MM.1S (cell line): ENCODE measurements at regions not wholly inside any gene's neighbourhood (a gene's known extent, or its start where the extent isn't known, plus 50 kb on each side); places are given as distances from the start of the nearest gene placed in this dataset.

Experiments
- DNase-seq: peaks from one replicate; pipeline ENCODE4 v3.0.0-alpha.2; 2015
- H2AFZ ChIP-seq: fragments of 300-600 bp; sonication (generic); 2 replicates; pipeline ENCODE4 v1.6.0; 2016; ENCODE audit warnings: antibody characterized with exemption, low read length
- H3F3A ChIP-seq: fragments of 300-600 bp; sonication (generic); 2 replicates; pipeline ENCODE4 v1.6.1; 2016; ENCODE audit warnings: mild to moderate bottlenecking, antibody characterized with exemption, low read length, moderate library complexity, mixed read lengths; ENCODE audit not compliant: insufficient read depth
- H3K27ac ChIP-seq: fragments of 300-600 bp; sonication (generic); 2 replicates; pipeline ENCODE4 v1.5.1; 2016; ENCODE audit warnings: mild to moderate bottlenecking, low read length
- H3K27me3 ChIP-seq: fragments of 300-600 bp; sonication (generic); replicated peaks from 2 replicates; pipeline ENCODE4 v1.6.0; 2016; ENCODE audit warnings: low read length; ENCODE audit not compliant: insufficient read depth
- H3K36me3 ChIP-seq: fragments of 300-600 bp; sonication (generic); replicated peaks from 2 replicates; pipeline ENCODE4 v1.6.1; 2016; ENCODE audit warnings: mild to moderate bottlenecking, low read length, mixed read lengths; ENCODE audit not compliant: insufficient read depth
- H3K4me1 ChIP-seq: fragments of 300-600 bp; sonication (generic); 2 replicates; pipeline ENCODE4 v1.6.1; 2016; ENCODE audit warnings: low read length, mixed read lengths
- H3K4me2 ChIP-seq: fragments of 300-600 bp; sonication (generic); 2 replicates; pipeline ENCODE4 v1.6.0; 2016; ENCODE audit warnings: low read depth, low read length
- H3K4me3 ChIP-seq: fragments of 300-600 bp; sonication (generic); 2 replicates; pipeline ENCODE4 v1.5.1; 2016; ENCODE audit warnings: low read length, mixed read lengths
- H3K79me2 ChIP-seq: fragments of 300-600 bp; sonication (generic); 2 replicates; pipeline ENCODE4 v1.6.1; 2016; ENCODE audit warnings: mixed run types, low read length, mixed read lengths
- H3K9ac ChIP-seq: fragments of 300-600 bp; sonication (generic); 2 replicates; pipeline ENCODE4 v1.6.1; 2016; ENCODE audit warnings: low read length, mixed read lengths
- H3K9me2 ChIP-seq: fragments of 300-600 bp; sonication (generic); replicated peaks from 2 replicates; pipeline ENCODE4 v1.6.1; 2016; ENCODE audit warnings: mild to moderate bottlenecking, low read length, mixed read lengths; ENCODE audit not compliant: insufficient read depth
- H3K9me3 ChIP-seq: fragments of 300-600 bp; sonication (generic); replicated peaks from 2 replicates; pipeline ENCODE4 v1.6.1; 2016; ENCODE audit warnings: mild to moderate bottlenecking, low read length, mixed read lengths; ENCODE audit not compliant: insufficient read depth
- H4K20me1 ChIP-seq: fragments of 300-600 bp; sonication (generic); 2 replicates; pipeline ENCODE4 v1.6.1; 2016; ENCODE audit warnings: mild to moderate bottlenecking, low read length, moderate library complexity, mixed read lengths; ENCODE audit not compliant: insufficient read depth
- EZH2 ChIP-seq: fragments of 300-600 bp; sonication (generic); optimal IDR thresholded peaks from 2 replicates; pipeline ENCODE3; 2017; ENCODE audit warnings: low read depth, mild to moderate bottlenecking, antibody characterized with exemption, low read length, mixed read lengths
- EZH2phosphoT487 ChIP-seq: fragments of 300-600 bp; sonication (generic); IDR thresholded peaks from 2 replicates; pipeline ENCODE4 v1.6.1; 2018; ENCODE audit warnings: antibody characterized with exemption, low read length
- TF ChIP-seq, protein P1 (sequence below): fragments of 300-600 bp; sonication (generic); IDR thresholded peaks from 2 replicates; pipeline ENCODE4 v1.5.1; 2016; ENCODE audit warnings: antibody characterized with exemption, low read length, mixed read lengths

DNA sequence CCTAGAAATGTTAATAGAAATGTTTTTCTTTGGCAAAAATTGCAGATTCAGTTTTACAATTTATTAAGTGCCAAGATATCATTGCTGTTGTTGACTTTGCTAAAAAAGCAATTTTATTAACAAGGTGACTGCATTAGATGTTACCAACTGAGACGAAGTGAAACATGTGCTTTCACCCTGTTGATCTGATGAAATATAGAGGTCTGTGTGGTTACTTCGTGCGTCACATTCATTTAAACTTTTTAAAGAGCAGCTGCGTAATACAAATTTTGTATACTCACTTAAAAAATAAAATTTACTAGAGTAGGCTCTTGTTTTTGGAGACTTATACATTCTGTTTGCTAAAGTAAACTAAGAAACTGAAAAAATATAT is 465.7 kb downstream of the USP25 start:
- peak overlapping the region; percentile 68; the same call in 1 of the 2 replicates for H3K27ac ChIP-seq

DNA sequence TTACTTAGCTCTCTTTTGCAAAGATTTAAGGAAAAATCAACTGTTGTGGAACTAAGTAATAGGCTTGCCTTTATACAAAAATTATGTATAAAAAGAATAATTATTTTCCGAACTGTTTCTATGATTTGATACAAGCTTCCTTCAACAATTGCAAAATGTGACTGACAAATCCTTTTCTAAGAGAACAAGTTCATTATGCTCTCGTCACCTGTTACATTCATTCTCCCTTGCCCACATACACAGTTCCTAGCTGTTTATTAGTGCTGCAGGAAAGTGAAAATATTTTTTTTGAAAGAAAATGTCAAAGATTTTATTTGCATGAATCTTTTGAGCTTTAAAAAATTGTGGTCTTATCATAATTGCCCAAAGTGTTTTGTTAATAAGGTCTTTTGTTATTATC is 466.2 kb downstream of the USP25 start:
- H3K27me3 ChIP-seq, result no peaks in the 10 kb centered on the region
- TF ChIP-seq EZH2 (no peak), EZH2phosphoT487 (no peak)
- TF ChIP-seq, protein P1, sequence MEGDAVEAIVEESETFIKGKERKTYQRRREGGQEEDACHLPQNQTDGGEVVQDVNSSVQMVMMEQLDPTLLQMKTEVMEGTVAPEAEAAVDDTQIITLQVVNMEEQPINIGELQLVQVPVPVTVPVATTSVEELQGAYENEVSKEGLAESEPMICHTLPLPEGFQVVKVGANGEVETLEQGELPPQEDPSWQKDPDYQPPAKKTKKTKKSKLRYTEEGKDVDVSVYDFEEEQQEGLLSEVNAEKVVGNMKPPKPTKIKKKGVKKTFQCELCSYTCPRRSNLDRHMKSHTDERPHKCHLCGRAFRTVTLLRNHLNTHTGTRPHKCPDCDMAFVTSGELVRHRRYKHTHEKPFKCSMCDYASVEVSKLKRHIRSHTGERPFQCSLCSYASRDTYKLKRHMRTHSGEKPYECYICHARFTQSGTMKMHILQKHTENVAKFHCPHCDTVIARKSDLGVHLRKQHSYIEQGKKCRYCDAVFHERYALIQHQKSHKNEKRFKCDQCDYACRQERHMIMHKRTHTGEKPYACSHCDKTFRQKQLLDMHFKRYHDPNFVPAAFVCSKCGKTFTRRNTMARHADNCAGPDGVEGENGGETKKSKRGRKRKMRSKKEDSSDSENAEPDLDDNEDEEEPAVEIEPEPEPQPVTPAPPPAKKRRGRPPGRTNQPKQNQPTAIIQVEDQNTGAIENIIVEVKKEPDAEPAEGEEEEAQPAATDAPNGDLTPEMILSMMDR, result no peak
- DNase-seq, result peak; percentile 14
- H3K4me2 ChIP-seq, result peak overlapping the region; percentile 49
- peak overlapping the region; percentile 42 for H2AFZ ChIP-seq
- H3K9ac ChIP-seq, result peak overlapping the region; percentile 62
- H3K27ac ChIP-seq, result peak overlapping the region; percentile 68; the same call in 1 of the 2 replicates
- H3K4me1 ChIP-seq, result peaks cover 19% of the 10 kb centered on the region
- H3K79me2 ChIP-seq, result peaks cover 9% of the 10 kb centered on the region; the same call in 1 of the 2 replicates
- no peaks in the 10 kb centered on the region for H3K9me2 ChIP-seq
- H3K4me3 ChIP-seq, result peak overlapping the region; percentile 66
- H3K36me3 ChIP-seq, result no peaks in the 10 kb centered on the region
- H3K9me3 ChIP-seq, result no peaks in the 10 kb centered on the region
- no peaks in the 10 kb centered on the region for H4K20me1 ChIP-seq
- H3F3A ChIP-seq, result peaks cover 11% of the 10 kb centered on the region

More for the DNA sequence above, 465.7 kb downstream of the USP25 start:
- Histone ChIP-seq H3K4me3 (peak overlapping the region; percentile 66), H3K79me2 (peaks cover 9% of the 10 kb centered on the region; the same call in 1 of the 2 replicates), H2AFZ (0 out of 2 replicates have a peak overlapping the region, but pooled peaks have one; percentile 42), H3K4me1 (peaks cover 19% of the 10 kb centered on the region), H3K9me3 (no peaks in the 10 kb centered on the region), H3K4me2 (peak overlapping the region; percentile 49), H3K9me2 (no peaks in the 10 kb centered on the region), H3F3A (peaks cover 11% of the 10 kb centered on the region), H3K36me3 (no peaks in the 10 kb centered on the region), H4K20me1 (no peaks in the 10 kb centered on the region), H3K9ac (peak overlapping the region; percentile 62), H3K27me3 (no peaks in the 10 kb centered on the region)
- TF ChIP-seq, protein P1, result no peak
- TF ChIP-seq EZH2, result no peak
- no peak for TF ChIP-seq EZH2phosphoT487
- DNase-seq, result peak; percentile 57

DNA sequence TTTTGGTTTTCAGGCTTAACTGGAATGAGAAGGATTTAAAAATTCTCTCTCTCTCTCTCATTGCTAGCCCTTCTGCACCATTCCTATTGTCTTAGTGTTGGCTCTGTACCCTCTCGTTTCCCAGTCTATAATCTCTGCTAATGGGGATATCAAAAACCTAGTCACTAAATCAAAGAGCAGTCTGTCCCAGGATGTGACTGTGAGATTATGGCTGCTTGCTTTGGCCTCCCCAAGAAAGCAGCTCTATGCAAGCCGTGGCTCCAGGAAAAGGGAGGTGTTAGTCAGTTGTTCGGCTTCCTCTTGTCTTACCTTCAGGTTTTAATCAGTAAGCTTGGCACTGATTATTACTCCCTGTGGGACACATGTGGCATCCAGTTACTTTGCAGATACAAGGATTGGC is 468.8 kb downstream of the USP25 start:
- Histone ChIP-seq H3K36me3 (no peaks in the 10 kb centered on the region), H3K4me2 (no peak overlapping the region; the same call in 1 of the 2 replicates), H3K27me3 (no peaks in the 10 kb centered on the region), H3K9me3 (no peaks in the 10 kb centered on the region), H3F3A (peaks cover 11% of the 10 kb centered on the region), H3K4me3 (no peak overlapping the region), H2AFZ (no peak overlapping the region), H3K27ac (no peak overlapping the region), H3K9me2 (no peaks in the 10 kb centered on the region), H4K20me1 (no peaks in the 10 kb centered on the region), H3K4me1 (peaks cover 19% of the 10 kb centered on the region), H3K79me2 (peaks cover 9% of the 10 kb centered on the region; the same call in 1 of the 2 replicates), H3K9ac (no peak overlapping the region)
- no peak for DNase-seq
- TF ChIP-seq, protein P1, result no peak
- TF ChIP-seq EZH2phosphoT487 (no peak), EZH2 (no peak)
